ENCODE measurements at regions not wholly inside any gene's neighbourhood (a gene's known extent, or its start where the extent isn't known, plus 50 kb on each side); places are given as distances from the start of the nearest gene placed in this dataset.

GRCh38 chr13:103965506-103966243 lies 899.5 kb upstream of the SLC10A2 start:
- no peak overlapping the region for H3K9ac ChIP-seq (ENCODE audit: low read length)
- H3K9me3 ChIP-seq (ENCODE audit: control insufficient read depth, low read length) = no peaks in the 10 kb centered on the region
- no peak overlapping the region for H3K4me3 ChIP-seq (ENCODE audit: low read length)
- no peaks in the 10 kb centered on the region for H3K4me1 ChIP-seq (ENCODE audit: control insufficient read depth, insufficient read depth, low read length)
- H3K36me3 ChIP-seq (ENCODE audit: control insufficient read depth, insufficient read depth, low read length) = no peaks in the 10 kb centered on the region
- no peaks in the 10 kb centered on the region for H3K27me3 ChIP-seq (ENCODE audit: control insufficient read depth, insufficient read depth, low read length)

- H3K4me3 ChIP-seq (ENCODE audit: low read length) = no peak overlapping the region
- H3K4me1 ChIP-seq (ENCODE audit: control insufficient read depth, insufficient read depth, low read length) = no peaks in the 10 kb centered on the region
- H3K9me3 ChIP-seq (ENCODE audit: control insufficient read depth, low read length) = no peaks in the 10 kb centered on the region
- H3K9ac ChIP-seq (ENCODE audit: low read length) = no peak overlapping the region
- H3K27me3 ChIP-seq (ENCODE audit: control insufficient read depth, insufficient read depth, low read length) = no peaks in the 10 kb centered on the region
- H3K36me3 ChIP-seq (ENCODE audit: control insufficient read depth, insufficient read depth, low read length) = no peaks in the 10 kb centered on the region
Measured at GRCh38 chr13:103961784-103962183, 895.6 kb upstream of the SLC10A2 start.

- no peaks in the 10 kb centered on the region for H3K4me1 ChIP-seq (ENCODE audit: control insufficient read depth, insufficient read depth, low read length)
Measured at GRCh38 chr13:103961129-103961528, 894.9 kb upstream of the SLC10A2 start.

GRCh38 chr13:103960001-103960400 lies 893.8 kb upstream of the SLC10A2 start:
- no peak overlapping the region for H3K9ac ChIP-seq (ENCODE audit: low read length)

More at GRCh38 chr13:103961129-103961528, 894.9 kb upstream of the SLC10A2 start:
- no peaks in the 10 kb centered on the region for H3K27me3 ChIP-seq (ENCODE audit: control insufficient read depth, insufficient read depth, low read length)
- H3K36me3 ChIP-seq (ENCODE audit: control insufficient read depth, insufficient read depth, low read length) = no peaks in the 10 kb centered on the region
- H3K9me3 ChIP-seq (ENCODE audit: control insufficient read depth, low read length) = no peaks in the 10 kb centered on the region
- no peak overlapping the region for H3K4me3 ChIP-seq (ENCODE audit: low read length)
- H3K9ac ChIP-seq (ENCODE audit: low read length) = no peak overlapping the region

GRCh38 chr13:103958691-103959090 lies 892.5 kb upstream of the SLC10A2 start:
- Histone ChIP-seq H3K4me1 (ENCODE audit: control insufficient read depth, insufficient read depth, low read length) (no peaks in the 10 kb centered on the region), H3K4me3 (ENCODE audit: low read length) (no peak overlapping the region), H3K9me3 (ENCODE audit: control insufficient read depth, low read length) (no peaks in the 10 kb centered on the region), H3K36me3 (ENCODE audit: control insufficient read depth, insufficient read depth, low read length) (no peaks in the 10 kb centered on the region), H3K27me3 (ENCODE audit: control insufficient read depth, insufficient read depth, low read length) (no peaks in the 10 kb centered on the region), H3K9ac (ENCODE audit: low read length) (no peak overlapping the region)

More at GRCh38 chr13:103960001-103960400, 893.8 kb upstream of the SLC10A2 start:
- Histone ChIP-seq H3K36me3 (ENCODE audit: control insufficient read depth, insufficient read depth, low read length) (no peaks in the 10 kb centered on the region), H3K4me1 (ENCODE audit: control insufficient read depth, insufficient read depth, low read length) (no peaks in the 10 kb centered on the region), H3K4me3 (ENCODE audit: low read length) (no peak overlapping the region), H3K27me3 (ENCODE audit: control insufficient read depth, insufficient read depth, low read length) (no peaks in the 10 kb centered on the region), H3K9me3 (ENCODE audit: control insufficient read depth, low read length) (no peaks in the 10 kb centered on the region)

GRCh38 chr13:103957939-103958338 lies 891.7 kb upstream of the SLC10A2 start:
- no peaks in the 10 kb centered on the region for H3K27me3 ChIP-seq (ENCODE audit: control insufficient read depth, insufficient read depth, low read length)
- H3K9ac ChIP-seq (ENCODE audit: low read length) = no peak overlapping the region
- no peaks in the 10 kb centered on the region for H3K4me1 ChIP-seq (ENCODE audit: control insufficient read depth, insufficient read depth, low read length)
- H3K9me3 ChIP-seq (ENCODE audit: control insufficient read depth, low read length) = no peaks in the 10 kb centered on the region
- no peak overlapping the region for H3K4me3 ChIP-seq (ENCODE audit: low read length)
- H3K36me3 ChIP-seq (ENCODE audit: control insufficient read depth, insufficient read depth, low read length) = no peaks in the 10 kb centered on the region

GRCh38 chr13:103953859-103954258 lies 887.6 kb upstream of the SLC10A2 start:
- no peaks in the 10 kb centered on the region for H3K9me3 ChIP-seq (ENCODE audit: control insufficient read depth, low read length)
- no peak overlapping the region for H3K4me3 ChIP-seq (ENCODE audit: low read length)
- no peaks in the 10 kb centered on the region for H3K36me3 ChIP-seq (ENCODE audit: control insufficient read depth, insufficient read depth, low read length)
- no peaks in the 10 kb centered on the region for H3K4me1 ChIP-seq (ENCODE audit: control insufficient read depth, insufficient read depth, low read length)
- no peak overlapping the region for H3K9ac ChIP-seq (ENCODE audit: low read length)
- no peaks in the 10 kb centered on the region for H3K27me3 ChIP-seq (ENCODE audit: control insufficient read depth, insufficient read depth, low read length)

- Histone ChIP-seq H3K27me3 (ENCODE audit: control insufficient read depth, insufficient read depth, low read length) (no peaks in the 10 kb centered on the region), H3K9me3 (ENCODE audit: control insufficient read depth, low read length) (no peaks in the 10 kb centered on the region), H3K9ac (ENCODE audit: low read length) (no peak overlapping the region)
Measured at GRCh38 chr13:103952183-103952582, 886.0 kb upstream of the SLC10A2 start.

GRCh38 chr13:103948426-103948825 lies 882.2 kb upstream of the SLC10A2 start:
- no peaks in the 10 kb centered on the region for H3K4me1 ChIP-seq (ENCODE audit: control insufficient read depth, insufficient read depth, low read length)
- no peaks in the 10 kb centered on the region for H3K27me3 ChIP-seq (ENCODE audit: control insufficient read depth, insufficient read depth, low read length)
- H3K36me3 ChIP-seq (ENCODE audit: control insufficient read depth, insufficient read depth, low read length) = no peaks in the 10 kb centered on the region
- no peaks in the 10 kb centered on the region for H3K9me3 ChIP-seq (ENCODE audit: control insufficient read depth, low read length)
- no peak overlapping the region for H3K9ac ChIP-seq (ENCODE audit: low read length)
- H3K4me3 ChIP-seq (ENCODE audit: low read length) = no peak overlapping the region

More at GRCh38 chr13:103952183-103952582, 886.0 kb upstream of the SLC10A2 start:
- H3K36me3 ChIP-seq (ENCODE audit: control insufficient read depth, insufficient read depth, low read length) = no peaks in the 10 kb centered on the region
- no peaks in the 10 kb centered on the region for H3K4me1 ChIP-seq (ENCODE audit: control insufficient read depth, insufficient read depth, low read length)
- no peak overlapping the region for H3K4me3 ChIP-seq (ENCODE audit: low read length)

GRCh38 chr13:103945836-103946235 lies 879.6 kb upstream of the SLC10A2 start:
- H3K4me1 ChIP-seq (ENCODE audit: control insufficient read depth, insufficient read depth, low read length) = no peaks in the 10 kb centered on the region

GRCh38 chr13:103941506-103942140 lies 875.4 kb upstream of the SLC10A2 start:
- no peaks in the 10 kb centered on the region for H3K4me1 ChIP-seq (ENCODE audit: control insufficient read depth, insufficient read depth, low read length)

More at GRCh38 chr13:103945836-103946235, 879.6 kb upstream of the SLC10A2 start:
- no peaks in the 10 kb centered on the region for H3K9me3 ChIP-seq (ENCODE audit: control insufficient read depth, low read length)
- no peak overlapping the region for H3K9ac ChIP-seq (ENCODE audit: low read length)
- no peaks in the 10 kb centered on the region for H3K36me3 ChIP-seq (ENCODE audit: control insufficient read depth, insufficient read depth, low read length)
- H3K4me3 ChIP-seq (ENCODE audit: low read length) = no peak overlapping the region
- no peaks in the 10 kb centered on the region for H3K27me3 ChIP-seq (ENCODE audit: control insufficient read depth, insufficient read depth, low read length)

GRCh38 chr13:103935117-103935516 lies 868.9 kb upstream of the SLC10A2 start:
- Histone ChIP-seq H3K4me1 (ENCODE audit: control insufficient read depth, insufficient read depth, low read length) (no peaks in the 10 kb centered on the region), H3K9ac (ENCODE audit: low read length) (no peak overlapping the region), H3K4me3 (ENCODE audit: low read length) (no peak overlapping the region), H3K27me3 (ENCODE audit: control insufficient read depth, insufficient read depth, low read length) (no peaks in the 10 kb centered on the region), H3K36me3 (ENCODE audit: control insufficient read depth, insufficient read depth, low read length) (no peaks in the 10 kb centered on the region), H3K9me3 (ENCODE audit: control insufficient read depth, low read length) (no peaks in the 10 kb centered on the region)

More at GRCh38 chr13:103941506-103942140, 875.4 kb upstream of the SLC10A2 start:
- Histone ChIP-seq H3K36me3 (ENCODE audit: control insufficient read depth, insufficient read depth, low read length) (no peaks in the 10 kb centered on the region), H3K9ac (ENCODE audit: low read length) (no peak overlapping the region), H3K27me3 (ENCODE audit: control insufficient read depth, insufficient read depth, low read length) (no peaks in the 10 kb centered on the region), H3K9me3 (ENCODE audit: control insufficient read depth, low read length) (no peaks in the 10 kb centered on the region), H3K4me3 (ENCODE audit: low read length) (no peak overlapping the region)
